ENCODE measurements at regions not wholly inside any gene's neighbourhood (a gene's known extent, or its start where the extent isn't known, plus 50 kb on each side); places are given as distances from the start of the nearest gene placed in this dataset.

DNA sequence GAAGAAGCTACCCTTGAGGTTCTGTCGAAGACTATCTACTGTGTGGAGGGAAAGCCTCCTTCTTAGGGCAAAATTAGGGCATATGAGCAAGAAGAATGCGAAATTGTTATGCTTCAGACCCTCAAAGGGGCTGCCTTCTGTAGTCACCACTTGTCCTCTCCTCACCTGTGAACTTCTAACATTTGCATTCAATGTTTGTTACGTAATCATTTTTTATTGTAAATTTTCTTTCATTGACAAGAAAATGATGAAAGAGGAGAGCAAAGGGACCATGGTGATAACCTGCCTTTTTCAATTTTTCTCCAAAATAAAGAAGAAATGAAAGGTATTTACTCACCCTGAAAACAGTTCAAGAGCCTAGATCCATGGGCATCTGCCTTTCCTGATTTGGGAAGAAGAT, 193.0 kb downstream of the SP3 start:
- H3K27ac ChIP-seq (ENCODE audit: insufficient read depth, low read depth, low read length, poor library complexity, severe bottlenecking) = no peak overlapping the region
- H3K36me3 ChIP-seq (ENCODE audit: control insufficient read depth, insufficient read depth, low read length) = no peaks in the 10 kb centered on the region
- H3K4me3 ChIP-seq (ENCODE audit: insufficient read depth, low read depth, low read length) = no peak overlapping the region
- WGBS, 2 experiments = 96 to 100% methylated on average over 2 to 3 of the region's 3 CpGs
- peaks cover 13% of the 10 kb centered on the region for H3K4me1 ChIP-seq (ENCODE audit: control insufficient read depth, insufficient read depth, low read length)
- H3K9me3 ChIP-seq (ENCODE audit: control insufficient read depth, low read length) = no peaks in the 10 kb centered on the region
- no peaks in the 10 kb centered on the region for H3K27me3 ChIP-seq (ENCODE audit: control insufficient read depth, insufficient read depth, low read length, poor library complexity, severe bottlenecking)

- H3K27ac ChIP-seq (ENCODE audit: insufficient read depth, low read depth, low read length, poor library complexity, severe bottlenecking) = no peak overlapping the region
- H3K4me3 ChIP-seq (ENCODE audit: insufficient read depth, low read depth, low read length) = no peak overlapping the region
- no peaks in the 10 kb centered on the region for H3K9me3 ChIP-seq (ENCODE audit: control insufficient read depth, low read length)
- H3K4me1 ChIP-seq (ENCODE audit: control insufficient read depth, insufficient read depth, low read length) = peaks cover 13% of the 10 kb centered on the region
- 93 to 98% methylated on average over 4 of the region's 4 CpGs for WGBS, 2 experiments
- no peaks in the 10 kb centered on the region for H3K36me3 ChIP-seq (ENCODE audit: control insufficient read depth, insufficient read depth, low read length)
- H3K27me3 ChIP-seq (ENCODE audit: control insufficient read depth, insufficient read depth, low read length, poor library complexity, severe bottlenecking) = no peaks in the 10 kb centered on the region
These were observed 192.1 kb downstream of the SP3 start for GRCh38 chr2:173773076-173773475.

- 88 to 96% methylated on average over 2 of the region's 2 CpGs for WGBS, 2 experiments
- Histone ChIP-seq H3K27me3 (ENCODE audit: control insufficient read depth, insufficient read depth, low read length, poor library complexity, severe bottlenecking) (no peaks in the 10 kb centered on the region), H3K27ac (ENCODE audit: insufficient read depth, low read depth, low read length, poor library complexity, severe bottlenecking) (no peak overlapping the region), H3K9me3 (ENCODE audit: control insufficient read depth, low read length) (no peaks in the 10 kb centered on the region), H3K4me3 (ENCODE audit: insufficient read depth, low read depth, low read length) (no peak overlapping the region), H3K4me1 (ENCODE audit: control insufficient read depth, insufficient read depth, low read length) (peaks cover 8% of the 10 kb centered on the region), H3K36me3 (ENCODE audit: control insufficient read depth, insufficient read depth, low read length) (no peaks in the 10 kb centered on the region)
These were observed 189.7 kb downstream of the SP3 start for GRCh38 chr2:173775440-173775839.

DNA sequence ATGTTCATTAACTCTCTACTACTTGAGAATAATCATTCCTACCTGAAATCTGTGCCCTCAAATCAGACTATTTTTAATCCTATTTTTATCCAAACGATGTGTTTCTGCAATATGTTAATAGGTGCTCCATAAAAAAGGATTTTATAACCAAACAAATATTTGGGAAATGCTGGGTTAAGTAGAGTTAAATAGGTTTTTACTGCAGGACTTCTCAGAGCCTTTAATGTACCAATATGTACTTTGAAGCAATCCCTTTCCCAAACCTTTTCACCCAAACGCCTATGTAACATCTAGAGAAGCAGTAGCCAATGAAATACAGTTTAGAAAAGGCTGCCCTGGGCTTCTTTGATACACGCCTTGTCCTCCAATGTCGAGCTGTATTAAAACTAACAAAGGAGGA, 182.5 kb downstream of the SP3 start:
- Histone ChIP-seq H3K9me3 (ENCODE audit: control insufficient read depth, low read length) (no peaks in the 10 kb centered on the region), H3K4me1 (ENCODE audit: control insufficient read depth, insufficient read depth, low read length) (no peaks in the 10 kb centered on the region), H3K27ac (ENCODE audit: insufficient read depth, low read depth, low read length, poor library complexity, severe bottlenecking) (no peak overlapping the region), H3K27me3 (ENCODE audit: control insufficient read depth, insufficient read depth, low read length, poor library complexity, severe bottlenecking) (no peaks in the 10 kb centered on the region), H3K4me3 (ENCODE audit: insufficient read depth, low read depth, low read length) (no peak overlapping the region), H3K36me3 (ENCODE audit: control insufficient read depth, insufficient read depth, low read length) (no peaks in the 10 kb centered on the region)
- 95 to 97% methylated on average over 3 of the region's 4 CpGs for WGBS, 2 experiments

- H3K27me3 ChIP-seq (ENCODE audit: control insufficient read depth, insufficient read depth, low read length, poor library complexity, severe bottlenecking) = no peaks in the 10 kb centered on the region
- no peaks in the 10 kb centered on the region for H3K9me3 ChIP-seq (ENCODE audit: control insufficient read depth, low read length)
- 92 to 93% methylated on average over 4 of the region's 4 CpGs for WGBS, 2 experiments
- no peaks in the 10 kb centered on the region for H3K36me3 ChIP-seq (ENCODE audit: control insufficient read depth, insufficient read depth, low read length)
- no peaks in the 10 kb centered on the region for H3K4me1 ChIP-seq (ENCODE audit: control insufficient read depth, insufficient read depth, low read length)
- H3K4me3 ChIP-seq (ENCODE audit: insufficient read depth, low read depth, low read length) = no peak overlapping the region
- no peak overlapping the region for H3K27ac ChIP-seq (ENCODE audit: insufficient read depth, low read depth, low read length, poor library complexity, severe bottlenecking)
These were observed 181.8 kb downstream of the SP3 start for GRCh38 chr2:173783382-173783781.

- H3K27me3 ChIP-seq (ENCODE audit: control insufficient read depth, insufficient read depth, low read length, poor library complexity, severe bottlenecking) = no peaks in the 10 kb centered on the region
- no peaks in the 10 kb centered on the region for H3K36me3 ChIP-seq (ENCODE audit: control insufficient read depth, insufficient read depth, low read length)
- no peak overlapping the region for H3K27ac ChIP-seq (ENCODE audit: insufficient read depth, low read depth, low read length, poor library complexity, severe bottlenecking)
- H3K9me3 ChIP-seq (ENCODE audit: control insufficient read depth, low read length) = no peaks in the 10 kb centered on the region
- H3K4me3 ChIP-seq (ENCODE audit: insufficient read depth, low read depth, low read length) = no peak overlapping the region
- 56 to 94% methylated on average over 1 of the region's 3 CpGs for WGBS, 2 experiments
- H3K4me1 ChIP-seq (ENCODE audit: control insufficient read depth, insufficient read depth, low read length) = no peaks in the 10 kb centered on the region
These were observed 179.4 kb downstream of the SP3 start for GRCh38 chr2:173785813-173786212.

GRCh38 chr2:173791502-173791901, 173.7 kb downstream of the SP3 start:
- no peaks in the 10 kb centered on the region for H3K27me3 ChIP-seq (ENCODE audit: control insufficient read depth, insufficient read depth, low read length, poor library complexity, severe bottlenecking)
- no peaks in the 10 kb centered on the region for H3K36me3 ChIP-seq (ENCODE audit: control insufficient read depth, insufficient read depth, low read length)
- no peaks in the 10 kb centered on the region for H3K9me3 ChIP-seq (ENCODE audit: control insufficient read depth, low read length)
- no peak overlapping the region for H3K27ac ChIP-seq (ENCODE audit: insufficient read depth, low read depth, low read length, poor library complexity, severe bottlenecking)
- no peak overlapping the region for H3K4me3 ChIP-seq (ENCODE audit: insufficient read depth, low read depth, low read length)
- H3K4me1 ChIP-seq (ENCODE audit: control insufficient read depth, insufficient read depth, low read length) = peaks cover 18% of the 10 kb centered on the region
- WGBS, 2 experiments = 68 to 69% methylated on average over 7 of the region's 7 CpGs

DNA sequence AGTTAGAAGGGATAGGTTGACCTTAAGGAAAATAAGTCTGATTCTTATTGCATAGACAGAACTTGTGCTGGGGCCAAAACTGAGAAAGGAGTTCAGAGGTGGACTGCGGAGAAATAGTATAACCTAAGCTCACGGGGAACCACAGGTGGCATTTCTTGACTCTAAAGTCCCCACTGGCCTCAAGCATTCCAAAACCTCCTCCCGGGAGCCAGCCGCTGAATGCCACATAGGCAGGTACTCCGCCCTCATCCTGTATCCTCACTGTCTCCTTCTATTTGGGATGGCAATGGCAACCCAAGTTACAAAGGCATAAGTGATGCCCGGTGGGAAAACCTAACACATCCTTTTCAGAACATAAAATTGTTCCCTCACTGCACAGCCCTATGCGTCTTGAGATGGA, 173.0 kb downstream of the SP3 start:
- Histone ChIP-seq H3K27me3 (ENCODE audit: control insufficient read depth, insufficient read depth, low read length, poor library complexity, severe bottlenecking) (no peaks in the 10 kb centered on the region), H3K27ac (ENCODE audit: insufficient read depth, low read depth, low read length, poor library complexity, severe bottlenecking) (no peak overlapping the region), H3K9me3 (ENCODE audit: control insufficient read depth, low read length) (no peaks in the 10 kb centered on the region), H3K36me3 (ENCODE audit: control insufficient read depth, insufficient read depth, low read length) (no peaks in the 10 kb centered on the region), H3K4me3 (ENCODE audit: insufficient read depth, low read depth, low read length) (no peak overlapping the region), H3K4me1 (ENCODE audit: control insufficient read depth, insufficient read depth, low read length) (peaks cover 18% of the 10 kb centered on the region)
- 46 to 62% methylated on average over 7 of the region's 7 CpGs for WGBS, 2 experiments

- peaks cover 18% of the 10 kb centered on the region for H3K4me1 ChIP-seq (ENCODE audit: control insufficient read depth, insufficient read depth, low read length)
- H3K27me3 ChIP-seq (ENCODE audit: control insufficient read depth, insufficient read depth, low read length, poor library complexity, severe bottlenecking) = no peaks in the 10 kb centered on the region
- no peaks in the 10 kb centered on the region for H3K36me3 ChIP-seq (ENCODE audit: control insufficient read depth, insufficient read depth, low read length)
- no peak overlapping the region for H3K4me3 ChIP-seq (ENCODE audit: insufficient read depth, low read depth, low read length)
- 74 to 86% methylated on average over 3 of the region's 3 CpGs for WGBS, 2 experiments
- H3K27ac ChIP-seq (ENCODE audit: insufficient read depth, low read depth, low read length, poor library complexity, severe bottlenecking) = no peak overlapping the region
- H3K9me3 ChIP-seq (ENCODE audit: control insufficient read depth, low read length) = no peaks in the 10 kb centered on the region
These were observed 172.4 kb downstream of the SP3 start for GRCh38 chr2:173792741-173793140.

DNA sequence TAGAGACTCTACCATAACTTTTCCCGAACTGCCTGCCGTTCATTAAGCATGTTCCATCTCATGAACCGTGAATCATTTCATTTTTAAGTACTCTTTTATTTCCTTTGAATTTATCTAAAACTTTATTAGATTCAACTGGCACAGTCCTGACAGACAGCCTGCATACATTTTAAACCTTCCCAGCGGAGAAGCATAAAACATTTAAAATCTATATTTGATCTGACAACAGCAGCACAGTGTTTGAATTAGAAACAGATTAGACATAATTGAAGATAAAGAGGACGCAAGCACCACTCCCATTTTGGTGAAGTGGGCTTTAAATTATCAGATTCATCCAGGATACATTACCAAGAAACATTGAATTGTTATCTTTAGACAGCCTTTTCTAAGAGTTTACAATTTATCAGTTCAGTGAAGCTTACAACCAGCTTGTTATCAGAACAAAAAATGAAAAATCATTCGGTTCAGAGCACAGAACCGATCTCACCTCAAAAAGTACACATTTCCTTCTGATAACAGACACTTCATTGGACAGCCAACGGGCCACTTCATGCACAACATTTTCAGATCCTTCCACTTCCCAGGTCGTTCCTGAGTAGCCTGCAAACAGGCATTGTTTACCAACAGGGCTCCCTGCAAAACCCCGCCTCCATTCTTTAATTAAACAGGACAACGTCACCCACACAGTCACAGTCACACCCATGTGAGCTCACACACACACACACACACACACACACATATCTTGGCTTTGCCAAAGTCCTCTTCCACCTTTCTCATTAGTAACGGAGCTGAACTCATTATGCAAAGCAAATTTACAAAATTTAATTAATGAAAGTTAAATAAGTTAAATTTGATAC, 171.2 kb downstream of the SP3 start:
- no peaks in the 10 kb centered on the region for H3K9me3 ChIP-seq (ENCODE audit: control insufficient read depth, low read length)
- no peaks in the 10 kb centered on the region for H3K27me3 ChIP-seq (ENCODE audit: control insufficient read depth, insufficient read depth, low read length, poor library complexity, severe bottlenecking)
- no peaks in the 10 kb centered on the region for H3K36me3 ChIP-seq (ENCODE audit: control insufficient read depth, insufficient read depth, low read length)
- peaks cover 18% of the 10 kb centered on the region for H3K4me1 ChIP-seq (ENCODE audit: control insufficient read depth, insufficient read depth, low read length)
- WGBS, 2 experiments = 81 to 83% methylated on average over 11 of the region's 12 CpGs
- no peak overlapping the region for H3K4me3 ChIP-seq (ENCODE audit: insufficient read depth, low read depth, low read length)
- no peak overlapping the region for H3K27ac ChIP-seq (ENCODE audit: insufficient read depth, low read depth, low read length, poor library complexity, severe bottlenecking)
